ENCODE measurements at regions not wholly inside any gene's neighbourhood (a gene's known extent, or its start where the extent isn't known, plus 50 kb on each side); places are given as distances from the start of the nearest gene placed in this dataset.

DNA sequence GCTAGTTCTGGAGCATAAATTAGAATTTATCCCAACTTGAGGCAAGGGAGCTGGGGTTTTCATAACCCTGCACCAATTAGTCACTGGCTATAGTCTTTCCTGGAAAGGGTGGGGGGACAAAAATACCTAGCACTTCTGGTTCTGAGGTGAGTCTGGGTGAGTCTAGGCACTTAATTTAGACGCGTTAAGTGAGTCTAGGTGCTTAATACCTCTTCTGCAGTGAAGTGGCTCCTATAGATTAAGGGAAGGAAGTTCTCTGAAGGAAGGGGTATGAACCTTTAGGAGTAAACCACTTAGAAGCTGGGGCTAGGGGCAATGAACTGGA is 251.7 kb downstream of the EFCAB11 start:
- TF ChIP-seq, protein P1, sequence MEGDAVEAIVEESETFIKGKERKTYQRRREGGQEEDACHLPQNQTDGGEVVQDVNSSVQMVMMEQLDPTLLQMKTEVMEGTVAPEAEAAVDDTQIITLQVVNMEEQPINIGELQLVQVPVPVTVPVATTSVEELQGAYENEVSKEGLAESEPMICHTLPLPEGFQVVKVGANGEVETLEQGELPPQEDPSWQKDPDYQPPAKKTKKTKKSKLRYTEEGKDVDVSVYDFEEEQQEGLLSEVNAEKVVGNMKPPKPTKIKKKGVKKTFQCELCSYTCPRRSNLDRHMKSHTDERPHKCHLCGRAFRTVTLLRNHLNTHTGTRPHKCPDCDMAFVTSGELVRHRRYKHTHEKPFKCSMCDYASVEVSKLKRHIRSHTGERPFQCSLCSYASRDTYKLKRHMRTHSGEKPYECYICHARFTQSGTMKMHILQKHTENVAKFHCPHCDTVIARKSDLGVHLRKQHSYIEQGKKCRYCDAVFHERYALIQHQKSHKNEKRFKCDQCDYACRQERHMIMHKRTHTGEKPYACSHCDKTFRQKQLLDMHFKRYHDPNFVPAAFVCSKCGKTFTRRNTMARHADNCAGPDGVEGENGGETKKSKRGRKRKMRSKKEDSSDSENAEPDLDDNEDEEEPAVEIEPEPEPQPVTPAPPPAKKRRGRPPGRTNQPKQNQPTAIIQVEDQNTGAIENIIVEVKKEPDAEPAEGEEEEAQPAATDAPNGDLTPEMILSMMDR (IDR thresholded peaks at IDR 0.05), result no peak
- TF ChIP-seq EZH2 (IDR thresholded peaks at IDR 0.05; ENCODE audit: borderline replicate concordance, insufficient read depth, low read depth, low read length, poor library complexity, severe bottlenecking), result no peak

All from B cell (primary cell).